Glutamatergic neuron (in vitro differentiated cells): ENCODE measurements at regions not wholly inside any gene's neighbourhood (a gene's known extent, or its start where the extent isn't known, plus 50 kb on each side); places are given as distances from the start of the nearest gene placed in this dataset.

Experiments used
- DNase-seq: peaks from one replicate; pipeline ENCODE4 v3.0.0; 2022
- H3K27ac Mint-ChIP-seq: one replicate; pipeline ENCODE4 v1.8.0; 2020; ENCODE audit warnings: mild to moderate bottlenecking, mixed read lengths, inconsistent platforms; ENCODE audit not compliant: unreplicated experiment
- H3K27me3 Mint-ChIP-seq: one replicate; pipeline ENCODE4 v1.8.0; 2020; ENCODE audit warnings: mild to moderate bottlenecking, moderate library complexity, mixed read lengths, inconsistent platforms; ENCODE audit not compliant: unreplicated experiment
- H3K36me3 Mint-ChIP-seq: one replicate; pipeline ENCODE4 v1.8.0; 2020; ENCODE audit warnings: mild to moderate bottlenecking, mixed read lengths, inconsistent platforms; ENCODE audit not compliant: unreplicated experiment
- H3K4me1 Mint-ChIP-seq: one replicate; pipeline ENCODE4 v1.8.0; 2020; ENCODE audit warnings: mild to moderate bottlenecking, low read depth, mixed read lengths, inconsistent platforms; ENCODE audit not compliant: unreplicated experiment
- H3K4me3 Mint-ChIP-seq: one replicate; pipeline ENCODE4 v1.8.0; 2020; ENCODE audit warnings: mild to moderate bottlenecking, mixed read lengths, inconsistent platforms; ENCODE audit not compliant: unreplicated experiment
- H3K9me3 Mint-ChIP-seq: one replicate; pipeline ENCODE4 v1.8.0; 2020; ENCODE audit warnings: mild to moderate bottlenecking, moderate library complexity, mixed read lengths, inconsistent platforms; ENCODE audit not compliant: unreplicated experiment
- TF ChIP-seq, protein P1 (sequence below): fragments of 200-600 bp; sonication (generic); IDR thresholded peaks from one replicate; pipeline ENCODE4 v1.5.0; 2021; ENCODE audit not compliant: partially characterized antibody, unreplicated experiment

DNA sequence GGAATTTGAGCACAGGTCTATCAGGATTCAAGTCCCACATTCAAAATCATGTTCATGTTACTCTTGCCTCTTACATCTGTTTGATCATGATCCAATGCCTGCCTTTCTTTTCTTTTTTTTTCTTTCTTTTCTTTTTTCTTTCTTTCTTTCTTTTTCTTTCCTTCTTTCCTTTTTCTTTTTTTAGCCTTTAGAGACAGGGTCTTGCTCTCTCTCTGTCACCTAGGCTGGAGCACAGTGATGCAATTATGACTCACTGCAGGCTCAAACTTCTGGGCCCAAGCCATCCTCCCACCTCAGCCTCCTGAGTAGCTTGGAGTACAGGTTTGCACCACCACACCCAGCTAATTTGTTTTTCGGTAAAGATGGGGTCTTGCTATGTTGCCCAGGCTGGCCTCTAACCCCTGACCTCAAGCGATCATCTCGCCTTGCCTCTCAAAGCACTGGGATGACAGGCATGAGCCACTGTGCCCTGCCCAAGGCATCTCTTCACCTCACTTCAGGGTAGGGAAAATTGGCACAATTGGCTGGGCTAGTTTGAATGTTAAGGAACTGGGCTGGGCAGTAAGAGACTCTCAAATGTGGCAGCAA, 359.2 kb downstream of the FBXW7 start:
- H3K4me3 Mint-ChIP-seq, result no peak overlapping the region
- H3K27ac Mint-ChIP-seq, result no peak overlapping the region
- DNase-seq, result no peak
- H3K9me3 Mint-ChIP-seq, result peaks cover 1% of the 10 kb centered on the region
- peaks cover 3% of the 10 kb centered on the region for H3K4me1 Mint-ChIP-seq
- TF ChIP-seq, protein P1, sequence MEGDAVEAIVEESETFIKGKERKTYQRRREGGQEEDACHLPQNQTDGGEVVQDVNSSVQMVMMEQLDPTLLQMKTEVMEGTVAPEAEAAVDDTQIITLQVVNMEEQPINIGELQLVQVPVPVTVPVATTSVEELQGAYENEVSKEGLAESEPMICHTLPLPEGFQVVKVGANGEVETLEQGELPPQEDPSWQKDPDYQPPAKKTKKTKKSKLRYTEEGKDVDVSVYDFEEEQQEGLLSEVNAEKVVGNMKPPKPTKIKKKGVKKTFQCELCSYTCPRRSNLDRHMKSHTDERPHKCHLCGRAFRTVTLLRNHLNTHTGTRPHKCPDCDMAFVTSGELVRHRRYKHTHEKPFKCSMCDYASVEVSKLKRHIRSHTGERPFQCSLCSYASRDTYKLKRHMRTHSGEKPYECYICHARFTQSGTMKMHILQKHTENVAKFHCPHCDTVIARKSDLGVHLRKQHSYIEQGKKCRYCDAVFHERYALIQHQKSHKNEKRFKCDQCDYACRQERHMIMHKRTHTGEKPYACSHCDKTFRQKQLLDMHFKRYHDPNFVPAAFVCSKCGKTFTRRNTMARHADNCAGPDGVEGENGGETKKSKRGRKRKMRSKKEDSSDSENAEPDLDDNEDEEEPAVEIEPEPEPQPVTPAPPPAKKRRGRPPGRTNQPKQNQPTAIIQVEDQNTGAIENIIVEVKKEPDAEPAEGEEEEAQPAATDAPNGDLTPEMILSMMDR, result no peak
- H3K27me3 Mint-ChIP-seq, result peaks cover 4% of the 10 kb centered on the region
- peaks cover 7% of the 10 kb centered on the region for H3K36me3 Mint-ChIP-seq

DNA sequence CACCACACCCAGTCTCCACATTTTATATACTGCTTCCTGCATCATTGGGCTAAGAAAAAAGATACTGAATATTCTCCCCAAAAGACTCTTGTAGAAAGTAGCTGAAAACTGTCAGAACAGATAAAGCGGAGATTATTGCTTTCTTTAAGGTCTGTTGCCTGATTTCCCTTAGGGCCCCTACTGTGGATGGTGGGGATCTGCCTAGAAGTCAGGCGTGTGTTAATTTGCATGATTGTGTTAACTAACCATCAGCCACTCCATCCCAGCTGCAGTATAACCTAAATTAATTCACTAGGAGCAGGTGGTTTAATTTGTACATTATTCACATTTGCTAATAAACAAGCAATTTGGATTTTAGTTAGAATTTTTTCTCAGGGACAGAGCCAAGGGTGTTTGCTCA, 360.3 kb downstream of the FBXW7 start:
- Mint-ChIP-seq H3K36me3 (peaks cover 9% of the 10 kb centered on the region), H3K27ac (no peak overlapping the region), H3K4me3 (no peak overlapping the region), H3K9me3 (peaks cover 1% of the 10 kb centered on the region), H3K27me3 (peaks cover 4% of the 10 kb centered on the region), H3K4me1 (peaks cover 3% of the 10 kb centered on the region)
- TF ChIP-seq, protein P1, result no peak
- DNase-seq, result no peak

DNA sequence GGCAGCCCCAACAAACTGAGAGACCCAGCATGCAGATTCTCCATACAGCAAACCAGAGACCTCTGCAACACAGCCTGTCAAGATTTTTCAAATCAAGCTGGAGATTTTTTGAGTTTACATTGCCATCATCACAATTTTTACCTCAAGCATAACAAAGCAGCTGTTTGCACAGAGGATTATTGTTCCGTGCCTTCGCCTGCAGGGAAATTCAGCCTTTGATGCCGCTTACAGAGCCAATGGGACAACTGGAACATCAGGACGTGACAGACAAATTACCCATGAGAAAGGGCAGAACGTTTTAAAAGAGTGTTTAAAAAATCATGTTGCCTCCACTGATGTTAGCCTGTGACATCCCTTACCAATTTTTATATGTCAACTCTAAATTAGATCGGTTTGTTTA, 363.7 kb downstream of the FBXW7 start:
- Mint-ChIP-seq H3K36me3 (peaks cover 5% of the 10 kb centered on the region), H3K27me3 (peaks cover 4% of the 10 kb centered on the region), H3K4me3 (no peak overlapping the region), H3K9me3 (peaks cover 1% of the 10 kb centered on the region), H3K4me1 (peaks cover 8% of the 10 kb centered on the region), H3K27ac (no peak overlapping the region)
- DNase-seq, result no peak
- TF ChIP-seq, protein P1, result no peak

DNA sequence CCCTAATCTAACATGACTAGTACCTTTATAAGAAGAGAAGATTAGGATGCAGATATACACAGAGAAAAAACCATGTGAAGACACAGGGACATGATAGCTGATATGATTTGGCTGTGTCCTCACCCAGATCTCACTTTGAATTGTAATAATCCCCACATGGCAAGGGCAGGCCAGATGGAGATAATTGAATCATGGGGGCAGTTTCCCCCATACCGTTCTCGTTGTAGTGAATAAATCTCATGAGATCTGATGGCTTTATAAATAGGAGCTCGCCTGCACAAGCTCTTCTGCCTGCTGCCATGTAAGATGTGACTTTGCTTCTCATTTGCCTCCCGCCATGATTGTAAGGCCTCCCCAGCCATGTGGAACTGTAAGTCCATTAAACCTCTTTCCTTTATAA, 364.3 kb downstream of the FBXW7 start:
- H3K36me3 Mint-ChIP-seq, result peaks cover 5% of the 10 kb centered on the region
- TF ChIP-seq, protein P1, result no peak
- no peak for DNase-seq

DNA sequence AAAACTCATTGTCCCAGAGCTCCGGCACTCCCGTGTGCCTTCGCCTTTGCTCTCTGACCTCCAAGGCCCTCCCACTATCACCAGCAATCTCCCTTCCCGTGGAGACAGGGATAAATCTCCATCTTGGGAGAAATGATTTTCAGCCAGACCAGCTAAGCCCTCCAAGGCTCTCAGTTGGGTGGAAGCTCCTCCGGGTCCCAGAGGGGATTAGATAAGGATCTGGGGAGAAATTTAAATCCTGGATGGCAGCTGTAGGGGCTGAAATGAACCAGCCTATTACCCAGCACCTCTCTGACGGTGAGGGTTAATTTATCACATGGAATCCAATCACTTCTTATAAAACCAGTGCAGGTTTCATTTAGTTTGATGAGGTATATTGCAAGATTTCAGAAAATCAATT, 366.2 kb downstream of the FBXW7 start:
- Mint-ChIP-seq H3K27me3 (peaks cover 4% of the 10 kb centered on the region), H3K27ac (no peak overlapping the region), H3K36me3 (peaks cover 5% of the 10 kb centered on the region), H3K4me3 (no peak overlapping the region), H3K9me3 (peaks cover 1% of the 10 kb centered on the region), H3K4me1 (peaks cover 8% of the 10 kb centered on the region)
- DNase-seq, result no peak
- TF ChIP-seq, protein P1, result no peak

More for the DNA sequence above, 364.3 kb downstream of the FBXW7 start:
- H3K9me3 Mint-ChIP-seq, result peaks cover 1% of the 10 kb centered on the region
- no peak overlapping the region for H3K4me3 Mint-ChIP-seq
- peaks cover 4% of the 10 kb centered on the region for H3K27me3 Mint-ChIP-seq
- H3K4me1 Mint-ChIP-seq, result peaks cover 8% of the 10 kb centered on the region
- H3K27ac Mint-ChIP-seq, result no peak overlapping the region
